ENCODE measurements at regions not wholly inside any gene's neighbourhood (a gene's known extent, or its start where the extent isn't known, plus 50 kb on each side); places are given as distances from the start of the nearest gene placed in this dataset.

DNA sequence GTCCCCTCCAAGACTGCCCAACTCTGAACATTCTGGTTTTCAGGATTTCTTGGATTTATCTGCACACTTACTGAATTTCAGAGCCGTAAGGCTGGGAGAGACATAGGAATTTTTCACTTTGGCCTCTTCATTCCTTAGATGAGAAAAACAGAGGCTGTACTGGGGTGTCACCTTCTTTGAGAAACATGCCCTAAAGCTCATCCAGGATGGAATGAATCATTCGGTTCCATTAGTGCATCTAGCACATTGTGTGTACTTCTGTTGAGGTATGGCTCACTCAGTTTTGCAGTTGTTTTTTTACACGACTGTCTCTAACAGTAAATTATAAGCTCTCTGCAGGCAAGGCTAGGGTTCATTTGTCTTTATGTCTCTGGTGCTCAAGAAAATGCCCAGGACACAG is 383.4 kb downstream of the GATA3 start:
- DNase-seq: no peak

DNA sequence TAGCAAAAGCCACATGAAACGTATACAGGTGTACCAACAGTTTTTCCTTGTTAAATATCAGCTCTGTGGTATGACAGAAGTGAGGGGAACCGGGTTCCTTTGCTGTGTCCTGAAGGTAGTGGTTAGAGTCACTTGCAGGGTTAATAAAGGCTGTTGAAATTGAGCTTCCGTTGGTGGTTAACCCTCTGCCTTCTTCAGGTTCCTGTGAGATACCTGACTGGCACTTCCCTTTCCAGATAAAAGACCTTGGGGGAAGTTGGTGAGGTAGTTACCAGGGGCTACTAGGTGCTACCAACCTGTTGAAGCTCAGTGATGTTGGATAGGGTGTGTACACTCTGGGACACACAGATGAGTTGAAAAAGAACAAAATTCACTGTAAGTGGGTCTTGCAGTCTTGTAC is 384.1 kb downstream of the GATA3 start:
- no peak for DNase-seq

DNA sequence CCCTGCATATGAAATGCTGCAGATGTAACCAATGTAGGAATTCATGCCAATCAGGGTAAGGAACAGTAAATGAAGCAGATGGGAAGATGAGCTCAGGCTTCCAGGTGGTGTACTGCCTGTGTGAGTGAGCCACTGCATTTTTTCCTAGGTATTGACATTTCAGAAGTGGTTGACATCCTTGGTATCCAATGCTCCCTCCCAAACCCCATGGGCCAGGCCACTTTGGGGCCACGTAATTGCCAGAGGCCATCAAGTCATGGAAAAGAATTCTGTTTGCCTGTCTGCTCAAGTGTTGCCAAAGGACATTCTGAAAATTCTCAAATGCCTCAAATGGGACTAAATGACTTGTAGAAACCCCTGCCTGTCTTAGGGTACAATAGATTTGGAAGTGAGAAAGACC is 384.6 kb downstream of the GATA3 start:
- no peak for DNase-seq

- no peak for DNase-seq
Observed at GRCh38 chr10:8444630-8445029, 390.1 kb downstream of the GATA3 start.

DNA sequence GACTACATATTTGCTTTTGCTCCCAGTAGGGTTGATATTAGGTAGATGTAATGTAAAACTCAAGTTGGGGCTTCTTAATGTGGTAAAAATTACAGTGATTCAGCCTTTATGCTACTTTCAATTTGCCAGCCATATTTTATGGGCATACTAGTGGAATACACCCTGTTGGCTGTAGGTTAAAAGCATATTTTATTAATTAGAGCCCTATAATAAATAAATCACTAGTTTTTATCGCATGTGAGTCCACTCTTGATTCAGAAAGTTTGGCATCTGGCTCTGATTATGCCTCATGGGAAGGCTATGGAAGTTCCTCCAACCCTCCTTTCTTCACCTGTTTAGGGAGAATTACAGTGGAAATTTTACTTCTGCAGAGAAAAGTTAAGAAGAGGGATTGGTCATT is 390.9 kb downstream of the GATA3 start:
- no peak for DNase-seq

GRCh38 chr10:8449909-8450308 is 395.4 kb downstream of the GATA3 start:
- no peak for DNase-seq

DNA sequence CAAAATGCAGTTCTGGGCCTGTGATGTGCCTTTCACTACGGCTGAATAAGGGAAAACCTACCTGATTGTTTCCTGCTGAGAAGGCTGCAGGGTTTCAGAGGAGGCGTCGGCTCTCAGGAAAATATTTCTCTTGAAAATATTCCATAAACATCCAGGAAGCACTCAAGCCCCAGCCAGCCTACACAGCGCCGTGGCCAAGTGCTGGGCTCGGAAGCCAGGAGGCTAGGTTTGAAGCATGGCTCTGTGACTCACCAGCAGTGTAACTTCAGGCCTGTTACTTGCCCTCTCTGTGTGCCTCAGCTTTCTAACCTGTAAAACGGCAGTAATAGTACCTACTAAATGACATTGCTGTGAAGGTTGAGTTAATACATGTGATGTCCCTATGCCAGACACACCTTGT is 399.1 kb downstream of the GATA3 start:
- DNase-seq: no peak

DNA sequence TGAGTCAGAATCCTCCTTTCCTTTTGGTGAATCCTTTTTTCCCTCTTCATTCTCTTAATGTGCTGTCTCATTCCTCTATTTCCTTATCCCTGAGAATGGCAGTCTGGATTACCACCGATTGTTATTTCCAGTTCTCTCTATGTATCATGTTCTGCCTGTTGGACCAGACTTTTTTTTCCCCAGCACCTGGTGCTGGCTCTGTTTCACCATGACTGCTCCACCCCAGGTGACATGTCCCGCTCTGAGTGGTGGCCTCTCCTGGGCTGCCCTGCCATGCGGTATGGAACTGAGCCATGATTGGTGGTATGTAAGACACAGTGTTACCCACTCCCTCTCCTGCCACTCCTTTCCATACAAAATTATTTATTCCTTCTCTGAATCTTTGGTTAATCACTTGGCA is 399.9 kb downstream of the GATA3 start:
- no peak for DNase-seq

DNA sequence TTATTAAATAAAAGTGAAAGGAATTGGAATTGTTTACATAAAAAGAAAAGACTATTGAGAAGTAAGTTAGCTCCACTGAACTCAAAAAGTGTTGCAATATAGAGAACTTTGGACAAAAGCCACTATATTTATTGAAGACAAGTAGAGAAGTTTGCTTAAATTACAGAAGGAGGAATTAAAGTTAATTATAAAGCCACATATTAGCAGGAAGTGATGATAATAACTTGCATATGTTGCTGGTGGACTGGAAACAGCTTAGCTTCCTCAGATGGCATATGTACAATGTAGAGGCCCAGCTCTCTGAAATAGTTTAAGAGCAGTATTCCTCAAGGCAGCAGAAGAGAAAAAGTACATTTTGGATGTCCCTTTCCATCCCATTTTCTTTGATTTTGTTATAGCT is 400.7 kb downstream of the GATA3 start:
- DNase-seq: no peak

DNA sequence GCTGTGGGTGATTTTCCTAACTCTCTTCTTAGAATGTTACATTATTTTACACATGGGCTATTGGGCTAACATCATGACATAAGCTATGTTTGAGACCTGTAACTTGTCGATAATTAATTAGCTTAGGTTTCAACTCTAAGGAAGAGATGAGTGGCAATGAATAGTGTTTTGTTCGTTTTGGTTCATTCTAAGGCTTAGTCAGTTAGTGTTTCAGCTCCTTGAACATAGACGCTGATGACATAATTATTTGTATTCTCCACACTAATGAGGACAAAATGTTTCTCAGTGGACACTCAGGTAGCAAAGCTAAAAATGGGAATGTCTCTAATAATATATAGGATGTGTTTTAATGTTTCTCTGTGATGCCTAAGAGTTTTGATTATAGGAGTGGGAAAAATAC is 401.9 kb downstream of the GATA3 start:
- DNase-seq: no peak

GRCh38 chr10:8460626-8461025 is 406.1 kb downstream of the GATA3 start:
- no peak for DNase-seq

GRCh38 chr10:8462565-8462964 is 408.1 kb downstream of the GATA3 start:
- no peak for DNase-seq

- DNase-seq: no peak
Observed at GRCh38 chr10:8463853-8464252, 409.4 kb downstream of the GATA3 start.

- DNase-seq: no peak
Observed at GRCh38 chr10:8468477-8468876, 414.0 kb downstream of the GATA3 start.

DNA sequence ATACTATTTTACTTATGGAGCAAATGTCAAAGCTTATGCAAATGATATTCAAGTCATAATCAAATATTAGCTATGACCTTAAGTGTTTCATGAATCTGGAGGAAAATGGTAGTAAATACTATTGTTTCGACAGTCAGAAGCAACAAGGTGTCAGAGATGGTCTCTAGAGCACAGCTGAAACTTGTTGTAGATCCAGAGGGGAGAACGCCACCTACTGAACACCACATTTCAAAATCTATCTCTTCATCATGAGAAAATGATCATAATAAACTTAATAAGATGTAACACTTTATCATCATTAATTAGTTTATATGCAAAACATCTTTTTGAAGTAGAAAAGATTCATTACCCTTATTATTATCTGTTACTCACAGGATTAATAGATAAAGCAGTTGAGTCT is 418.7 kb downstream of the GATA3 start:
- DNase-seq: no peak

- DNase-seq: no peak
Observed at GRCh38 chr10:8477300-8477699, 422.8 kb downstream of the GATA3 start.

DNA sequence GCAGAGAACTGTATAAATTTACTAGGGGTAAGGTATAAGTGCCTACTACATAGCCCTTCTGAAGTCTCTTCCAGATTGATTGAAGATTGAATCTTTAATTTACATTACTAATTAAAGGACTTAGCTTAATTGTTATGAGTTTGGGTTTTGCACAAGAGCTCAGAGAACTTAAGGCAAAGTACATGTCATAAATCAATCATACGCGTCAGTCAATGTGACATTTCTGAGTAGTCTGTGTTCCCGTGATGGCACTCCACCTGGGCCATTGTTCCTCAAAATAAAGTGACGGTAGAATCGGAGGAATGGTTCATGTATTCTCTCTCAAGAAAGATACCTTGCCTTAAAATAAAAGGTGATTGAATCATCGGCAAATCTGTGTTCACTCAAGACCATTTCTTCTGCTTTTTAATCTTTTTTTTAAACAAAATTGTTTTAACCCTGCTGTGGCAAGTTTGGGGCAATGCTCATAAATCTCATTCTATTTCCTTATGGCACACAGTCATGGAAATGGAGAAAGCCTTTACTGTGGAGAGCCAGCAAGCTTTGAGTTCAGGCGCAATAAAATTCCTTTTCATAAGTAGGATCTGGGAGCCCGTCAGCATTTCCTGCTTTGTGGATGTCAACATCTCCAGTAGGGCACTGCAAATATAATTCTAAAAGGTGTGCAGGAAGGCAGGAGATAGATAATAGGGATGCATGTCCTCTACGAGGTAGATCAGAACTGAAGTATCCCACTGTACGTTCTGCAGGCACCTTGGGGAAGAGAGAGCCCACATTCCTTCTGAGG is 427.4 kb downstream of the GATA3 start:
- no peak for DNase-seq

- DNase-seq: no peak
Observed at GRCh38 chr10:8485032-8485431, 430.5 kb downstream of the GATA3 start.

- DNase-seq: no peak
Observed at GRCh38 chr10:8487346-8487745, 432.9 kb downstream of the GATA3 start.

DNA sequence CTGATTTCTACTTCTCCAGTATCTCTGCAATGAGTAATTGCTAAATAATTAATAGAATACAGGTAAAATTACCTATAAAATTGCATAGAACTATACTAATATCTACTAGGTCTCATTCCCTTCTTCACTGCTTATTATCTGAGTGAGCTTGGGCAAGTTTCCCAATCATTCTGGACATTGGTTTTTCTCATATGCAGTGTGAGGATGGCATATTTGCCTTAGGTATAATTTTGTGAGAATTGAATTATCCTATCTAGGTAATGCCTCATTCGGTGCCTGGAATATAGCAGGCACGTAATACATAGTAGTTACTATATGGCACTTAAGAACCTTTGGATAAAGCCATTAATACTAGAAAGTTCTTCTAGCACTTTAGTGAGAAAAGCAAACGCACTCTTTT is 434.7 kb downstream of the GATA3 start:
- no peak for DNase-seq

DNA sequence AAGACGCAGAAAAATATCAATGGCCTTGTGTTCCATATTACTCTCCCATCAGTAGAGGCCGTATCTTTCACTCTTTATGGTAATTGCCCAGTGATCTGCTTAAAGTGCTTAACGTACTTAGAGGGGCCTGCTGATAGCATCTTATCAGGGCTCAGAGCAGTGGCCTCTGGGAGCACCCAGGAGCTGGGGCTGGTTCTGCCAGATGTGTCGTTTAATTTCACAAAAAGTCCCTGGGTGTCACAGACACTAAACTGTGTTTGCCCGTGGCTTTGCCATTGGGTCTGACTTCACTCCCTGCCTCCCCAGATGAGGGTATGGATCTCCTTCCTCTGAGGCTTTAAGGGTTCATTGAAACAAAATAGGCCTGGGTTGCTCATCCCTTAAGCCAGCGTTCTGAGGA is 435.3 kb downstream of the GATA3 start:
- DNase-seq: no peak

DNA sequence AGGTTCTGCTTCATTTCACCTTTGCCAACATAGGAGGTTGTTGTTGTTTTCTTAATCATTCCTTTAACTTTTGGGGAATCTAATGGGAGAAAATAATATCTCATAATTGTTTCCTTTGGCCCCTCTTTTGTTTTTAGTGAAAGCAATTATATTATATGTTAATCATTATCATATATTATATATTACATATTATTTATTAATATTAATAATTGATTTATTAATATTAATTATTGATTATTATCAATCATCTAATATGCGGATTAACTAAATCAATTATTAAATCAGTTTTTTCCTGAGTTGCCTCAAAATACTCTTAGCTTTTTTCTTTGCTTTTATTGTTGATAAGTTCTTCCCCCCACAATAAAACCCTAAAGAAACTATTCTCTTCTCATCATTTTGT is 443.8 kb downstream of the GATA3 start:
- no peak for DNase-seq

GRCh38 chr10:8498881-8499280 is 444.4 kb downstream of the GATA3 start:
- no peak for DNase-seq

GRCh38 chr10:8499312-8499711 is 444.8 kb downstream of the GATA3 start:
- DNase-seq: no peak

DNA sequence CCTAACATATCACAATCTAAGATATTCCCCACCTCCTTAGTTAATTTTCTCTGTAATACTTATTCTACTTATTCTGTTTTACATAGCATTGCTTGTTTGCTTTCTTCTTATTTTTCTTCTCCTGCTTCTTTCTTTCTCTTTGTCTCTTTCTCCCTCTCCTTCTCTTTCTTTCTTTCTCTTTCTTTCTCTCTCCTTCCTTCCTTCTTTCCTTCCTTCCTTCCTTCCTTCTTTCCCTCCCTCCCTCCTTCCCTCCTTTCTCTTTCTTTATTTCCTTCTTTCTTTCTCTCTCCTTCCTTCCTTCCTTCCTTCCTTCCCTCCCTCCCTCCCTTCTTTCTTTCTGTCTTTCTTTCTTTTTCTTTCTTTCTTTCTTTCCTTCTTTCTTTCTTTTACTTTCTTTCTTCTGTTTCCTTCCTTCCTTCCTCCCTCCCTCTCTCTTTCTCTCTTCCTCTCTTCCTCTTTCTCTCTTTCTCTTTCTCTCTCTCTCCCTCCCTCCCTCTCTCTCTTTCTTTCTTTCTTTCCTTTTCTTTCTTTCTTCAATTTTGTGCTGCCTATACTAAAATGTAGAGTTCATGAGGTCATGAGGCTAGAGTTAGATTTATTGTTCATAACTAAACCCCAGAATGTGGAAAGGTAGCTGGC is 445.4 kb downstream of the GATA3 start:
- DNase-seq: no peak

Data from T-helper 9 cell (primary cell).